ENCODE measurements at regions not wholly inside any gene's neighbourhood (a gene's known extent, or its start where the extent isn't known, plus 50 kb on each side); places are given as distances from the start of the nearest gene placed in this dataset.
"Not testable (repeated sequence)": the region's sequence is repeated elsewhere in the genome, so short reads cannot be mapped to it uniquely, and the experiment has no call there.

- Histone ChIP-seq H3K27me3 (ENCODE audit: insufficient read depth, low read length) (no peaks in the 10 kb centered on the region), H3K4me3 (ENCODE audit: low read depth, low read length) (no peak overlapping the region), H3K36me3 (ENCODE audit: insufficient read depth, low read length) (no peaks in the 10 kb centered on the region), H3K79me2 (ENCODE audit: control insufficient read depth, insufficient read depth, low read length, unreplicated experiment) (no peaks in the 10 kb centered on the region), H3K4me1 (ENCODE audit: control insufficient read depth, insufficient read depth, low read length, unreplicated experiment) (no peaks in the 10 kb centered on the region), H2AFZ (ENCODE audit: low read length, unreplicated experiment) (no peak overlapping the region), H3K27ac (ENCODE audit: low read depth, low read length) (no peak overlapping the region)
Observed at GRCh38 chr1:245003246-245003645, 138.9 kb upstream of the HNRNPU start.

GRCh38 chr1:245001252-245001651, 136.9 kb upstream of the HNRNPU start:
- Histone ChIP-seq H3K27me3 (ENCODE audit: insufficient read depth, low read length) (no peaks in the 10 kb centered on the region), H3K4me3 (ENCODE audit: low read depth, low read length) (no peak overlapping the region), H3K27ac (ENCODE audit: low read depth, low read length) (no peak overlapping the region), H2AFZ (ENCODE audit: low read length, unreplicated experiment) (no peak overlapping the region), H3K36me3 (ENCODE audit: insufficient read depth, low read length) (no peaks in the 10 kb centered on the region), H3K4me1 (ENCODE audit: control insufficient read depth, insufficient read depth, low read length, unreplicated experiment) (no peaks in the 10 kb centered on the region), H3K79me2 (ENCODE audit: control insufficient read depth, insufficient read depth, low read length, unreplicated experiment) (no peaks in the 10 kb centered on the region)

GRCh38 chr1:245000872-245001188, 136.5 kb upstream of the HNRNPU start:
- Histone ChIP-seq H3K36me3 (ENCODE audit: insufficient read depth, low read length) (no peaks in the 10 kb centered on the region), H2AFZ (ENCODE audit: low read length, unreplicated experiment) (no peak overlapping the region), H3K4me3 (ENCODE audit: low read depth, low read length) (no peak overlapping the region), H3K79me2 (ENCODE audit: control insufficient read depth, insufficient read depth, low read length, unreplicated experiment) (no peaks in the 10 kb centered on the region), H3K4me1 (ENCODE audit: control insufficient read depth, insufficient read depth, low read length, unreplicated experiment) (no peaks in the 10 kb centered on the region), H3K27me3 (ENCODE audit: insufficient read depth, low read length) (no peaks in the 10 kb centered on the region), H3K27ac (ENCODE audit: low read depth, low read length) (no peak overlapping the region)

- not testable (repeated sequence) for H3K27ac ChIP-seq (ENCODE audit: low read depth, low read length); H2AFZ ChIP-seq (ENCODE audit: low read length, unreplicated experiment); H3K36me3 ChIP-seq (ENCODE audit: insufficient read depth, low read length); H3K27me3 ChIP-seq (ENCODE audit: insufficient read depth, low read length); H3K4me3 ChIP-seq (ENCODE audit: low read depth, low read length); H3K4me1 ChIP-seq (ENCODE audit: control insufficient read depth, insufficient read depth, low read length, unreplicated experiment); H3K79me2 ChIP-seq (ENCODE audit: control insufficient read depth, insufficient read depth, low read length, unreplicated experiment)
Observed at GRCh38 chr1:244999644-245000043, 135.3 kb upstream of the HNRNPU start.

GRCh38 chr1:244998717-244999346, 134.5 kb upstream of the HNRNPU start:
- Histone ChIP-seq H3K27ac (ENCODE audit: low read depth, low read length) (no peak overlapping the region), H3K4me3 (ENCODE audit: low read depth, low read length) (no peak overlapping the region), H2AFZ (ENCODE audit: low read length, unreplicated experiment) (no peak overlapping the region), H3K79me2 (ENCODE audit: control insufficient read depth, insufficient read depth, low read length, unreplicated experiment) (no peaks in the 10 kb centered on the region), H3K36me3 (ENCODE audit: insufficient read depth, low read length) (no peaks in the 10 kb centered on the region), H3K4me1 (ENCODE audit: control insufficient read depth, insufficient read depth, low read length, unreplicated experiment) (no peaks in the 10 kb centered on the region), H3K27me3 (ENCODE audit: insufficient read depth, low read length) (no peaks in the 10 kb centered on the region)

- Histone ChIP-seq H3K4me3 (ENCODE audit: low read depth, low read length) (no peak overlapping the region), H3K79me2 (ENCODE audit: control insufficient read depth, insufficient read depth, low read length, unreplicated experiment) (no peaks in the 10 kb centered on the region), H3K36me3 (ENCODE audit: insufficient read depth, low read length) (0 out of 2 replicates have a peak, but pooled peaks cover 4% of the 10 kb centered on the region)
Observed at GRCh38 chr1:244995602-244996400, 131.5 kb upstream of the HNRNPU start.

GRCh38 chr1:244992833-244993232, 128.5 kb upstream of the HNRNPU start:
- no peaks in the 10 kb centered on the region for H3K27me3 ChIP-seq (ENCODE audit: insufficient read depth, low read length)
- 0 out of 2 replicates have a peak, but pooled peaks cover 4% of the 10 kb centered on the region for H3K36me3 ChIP-seq (ENCODE audit: insufficient read depth, low read length)
- H3K4me1 ChIP-seq (ENCODE audit: control insufficient read depth, insufficient read depth, low read length, unreplicated experiment) = peaks cover 15% of the 10 kb centered on the region
- no peak overlapping the region for H3K4me3 ChIP-seq (ENCODE audit: low read depth, low read length)
- no peak overlapping the region for H2AFZ ChIP-seq (ENCODE audit: low read length, unreplicated experiment)
- H3K27ac ChIP-seq (ENCODE audit: low read depth, low read length) = no peak overlapping the region
- H3K79me2 ChIP-seq (ENCODE audit: control insufficient read depth, insufficient read depth, low read length, unreplicated experiment) = no peaks in the 10 kb centered on the region

More at GRCh38 chr1:244995602-244996400, 131.5 kb upstream of the HNRNPU start:
- Histone ChIP-seq H2AFZ (ENCODE audit: low read length, unreplicated experiment) (no peak overlapping the region), H3K27ac (ENCODE audit: low read depth, low read length) (no peak overlapping the region), H3K4me1 (ENCODE audit: control insufficient read depth, insufficient read depth, low read length, unreplicated experiment) (no peaks in the 10 kb centered on the region), H3K27me3 (ENCODE audit: insufficient read depth, low read length) (no peaks in the 10 kb centered on the region)

GRCh38 chr1:244989813-244990212, 125.5 kb upstream of the HNRNPU start:
- Histone ChIP-seq H3K79me2 (ENCODE audit: control insufficient read depth, insufficient read depth, low read length, unreplicated experiment) (no peaks in the 10 kb centered on the region), H3K27ac (ENCODE audit: low read depth, low read length) (peak overlapping the region; percentile 22; the same call in 1 of the 2 replicates), H3K36me3 (ENCODE audit: insufficient read depth, low read length) (0 out of 2 replicates have a peak, but pooled peaks cover 4% of the 10 kb centered on the region), H3K27me3 (ENCODE audit: insufficient read depth, low read length) (no peaks in the 10 kb centered on the region), H3K4me1 (ENCODE audit: control insufficient read depth, insufficient read depth, low read length, unreplicated experiment) (peaks cover 15% of the 10 kb centered on the region), H3K4me3 (ENCODE audit: low read depth, low read length) (no peak overlapping the region), H2AFZ (ENCODE audit: low read length, unreplicated experiment) (no peak overlapping the region)

GRCh38 chr1:244988521-244988920, 124.2 kb upstream of the HNRNPU start:
- H3K27ac ChIP-seq (ENCODE audit: low read depth, low read length) = peak overlapping the region; percentile 8; the same call in 1 of the 2 replicates
- H2AFZ ChIP-seq (ENCODE audit: low read length, unreplicated experiment) = no peak overlapping the region
- no peaks in the 10 kb centered on the region for H3K27me3 ChIP-seq (ENCODE audit: insufficient read depth, low read length)
- H3K79me2 ChIP-seq (ENCODE audit: control insufficient read depth, insufficient read depth, low read length, unreplicated experiment) = no peaks in the 10 kb centered on the region
- H3K4me1 ChIP-seq (ENCODE audit: control insufficient read depth, insufficient read depth, low read length, unreplicated experiment) = peaks cover 15% of the 10 kb centered on the region
- H3K4me3 ChIP-seq (ENCODE audit: low read depth, low read length) = no peak overlapping the region
- 0 out of 2 replicates have a peak, but pooled peaks cover 4% of the 10 kb centered on the region for H3K36me3 ChIP-seq (ENCODE audit: insufficient read depth, low read length)

GRCh38 chr1:244980605-244981004, 116.3 kb upstream of the HNRNPU start:
- Histone ChIP-seq H3K4me1 (ENCODE audit: control insufficient read depth, insufficient read depth, low read length, unreplicated experiment) (no peaks in the 10 kb centered on the region), H3K4me3 (ENCODE audit: low read depth, low read length) (no peak overlapping the region), H3K27ac (ENCODE audit: low read depth, low read length) (no peak overlapping the region), H2AFZ (ENCODE audit: low read length, unreplicated experiment) (no peak overlapping the region), H3K79me2 (ENCODE audit: control insufficient read depth, insufficient read depth, low read length, unreplicated experiment) (peaks cover 5% of the 10 kb centered on the region), H3K36me3 (ENCODE audit: insufficient read depth, low read length) (no peaks in the 10 kb centered on the region), H3K27me3 (ENCODE audit: insufficient read depth, low read length) (no peaks in the 10 kb centered on the region)

- no peak overlapping the region for H3K4me3 ChIP-seq (ENCODE audit: low read depth, low read length)
- H3K36me3 ChIP-seq (ENCODE audit: insufficient read depth, low read length) = no peaks in the 10 kb centered on the region
- H3K4me1 ChIP-seq (ENCODE audit: control insufficient read depth, insufficient read depth, low read length, unreplicated experiment) = peaks cover 6% of the 10 kb centered on the region
- H3K27me3 ChIP-seq (ENCODE audit: insufficient read depth, low read length) = no peaks in the 10 kb centered on the region
- peaks cover 13% of the 10 kb centered on the region for H3K79me2 ChIP-seq (ENCODE audit: control insufficient read depth, insufficient read depth, low read length, unreplicated experiment)
- H3K27ac ChIP-seq (ENCODE audit: low read depth, low read length) = no peak overlapping the region
- H2AFZ ChIP-seq (ENCODE audit: low read length, unreplicated experiment) = no peak overlapping the region
Observed at GRCh38 chr1:244974550-244974949, 110.2 kb upstream of the HNRNPU start.

Data from ACC112 (cell line).